ENCODE measurements at regions not wholly inside any gene's neighbourhood (a gene's known extent, or its start where the extent isn't known, plus 50 kb on each side); places are given as distances from the start of the nearest gene placed in this dataset.
A peak's percentile ranks its signal among the peaks of the same experiment; 100 is the strongest.

DNA sequence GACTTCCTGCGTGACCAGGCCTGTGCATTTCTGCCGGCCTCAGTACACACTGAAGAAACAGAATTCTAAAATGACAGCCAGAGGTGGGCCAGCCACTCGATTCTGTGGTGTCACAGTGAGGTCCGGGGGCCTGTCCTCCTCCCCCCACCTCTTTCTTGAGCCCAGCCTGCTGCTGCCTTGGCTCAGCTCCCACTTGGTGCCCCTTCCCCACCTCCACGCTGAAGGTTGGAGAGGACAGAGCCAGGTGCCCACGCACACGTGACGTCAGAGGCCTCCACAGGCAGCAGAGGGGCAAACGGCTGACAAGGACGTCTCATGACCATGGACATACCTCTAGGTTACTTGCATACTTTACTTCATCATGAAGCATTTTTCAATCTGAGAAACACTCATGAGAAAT, 78.0 kb upstream of the SHANK2 start:
- TF ChIP-seq, protein P1, sequence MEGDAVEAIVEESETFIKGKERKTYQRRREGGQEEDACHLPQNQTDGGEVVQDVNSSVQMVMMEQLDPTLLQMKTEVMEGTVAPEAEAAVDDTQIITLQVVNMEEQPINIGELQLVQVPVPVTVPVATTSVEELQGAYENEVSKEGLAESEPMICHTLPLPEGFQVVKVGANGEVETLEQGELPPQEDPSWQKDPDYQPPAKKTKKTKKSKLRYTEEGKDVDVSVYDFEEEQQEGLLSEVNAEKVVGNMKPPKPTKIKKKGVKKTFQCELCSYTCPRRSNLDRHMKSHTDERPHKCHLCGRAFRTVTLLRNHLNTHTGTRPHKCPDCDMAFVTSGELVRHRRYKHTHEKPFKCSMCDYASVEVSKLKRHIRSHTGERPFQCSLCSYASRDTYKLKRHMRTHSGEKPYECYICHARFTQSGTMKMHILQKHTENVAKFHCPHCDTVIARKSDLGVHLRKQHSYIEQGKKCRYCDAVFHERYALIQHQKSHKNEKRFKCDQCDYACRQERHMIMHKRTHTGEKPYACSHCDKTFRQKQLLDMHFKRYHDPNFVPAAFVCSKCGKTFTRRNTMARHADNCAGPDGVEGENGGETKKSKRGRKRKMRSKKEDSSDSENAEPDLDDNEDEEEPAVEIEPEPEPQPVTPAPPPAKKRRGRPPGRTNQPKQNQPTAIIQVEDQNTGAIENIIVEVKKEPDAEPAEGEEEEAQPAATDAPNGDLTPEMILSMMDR (IDR thresholded peaks at IDR 0.05) = no peak

DNA sequence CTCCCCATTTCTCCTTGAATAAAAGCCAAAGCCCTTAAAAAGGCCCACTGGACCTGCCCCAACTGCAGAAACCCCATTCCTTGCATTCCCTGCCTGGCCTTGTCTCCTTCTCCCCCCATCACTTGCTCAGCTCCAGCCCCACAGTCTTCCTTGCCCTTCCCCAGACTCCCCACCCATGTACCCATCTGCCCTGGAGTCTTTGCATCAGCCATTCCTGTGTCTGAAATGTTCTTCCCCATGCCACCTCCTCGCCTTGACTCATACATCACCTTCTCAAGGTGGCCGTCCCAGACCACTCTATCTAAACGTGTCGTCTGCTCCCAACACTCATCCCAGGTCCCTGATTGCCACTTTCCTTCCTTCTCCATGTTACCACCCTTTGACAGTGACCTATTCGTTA, 77.4 kb upstream of the SHANK2 start:
- TF ChIP-seq, protein P1 (IDR thresholded peaks at IDR 0.05) = no peak

DNA sequence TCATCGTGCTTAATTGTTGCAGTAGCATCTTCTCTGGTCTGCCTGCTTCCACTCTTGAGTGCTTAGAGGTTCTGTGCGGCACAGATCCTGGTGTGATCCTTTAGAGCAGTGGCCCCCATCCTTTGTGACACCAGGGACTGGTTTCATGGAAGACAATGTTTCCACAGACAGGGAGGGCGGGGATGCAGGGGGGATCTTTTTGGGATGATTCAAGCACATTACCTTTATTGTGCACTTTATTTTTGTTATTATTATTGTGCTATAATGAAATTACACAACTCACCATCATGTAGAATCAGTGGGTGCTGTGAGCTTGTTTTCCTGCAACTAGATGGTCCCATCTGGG, 76.8 kb upstream of the SHANK2 start:
- TF ChIP-seq, protein P1 (IDR thresholded peaks at IDR 0.05) = peak; percentile 8; the same call in 1 of the 2 replicates

DNA sequence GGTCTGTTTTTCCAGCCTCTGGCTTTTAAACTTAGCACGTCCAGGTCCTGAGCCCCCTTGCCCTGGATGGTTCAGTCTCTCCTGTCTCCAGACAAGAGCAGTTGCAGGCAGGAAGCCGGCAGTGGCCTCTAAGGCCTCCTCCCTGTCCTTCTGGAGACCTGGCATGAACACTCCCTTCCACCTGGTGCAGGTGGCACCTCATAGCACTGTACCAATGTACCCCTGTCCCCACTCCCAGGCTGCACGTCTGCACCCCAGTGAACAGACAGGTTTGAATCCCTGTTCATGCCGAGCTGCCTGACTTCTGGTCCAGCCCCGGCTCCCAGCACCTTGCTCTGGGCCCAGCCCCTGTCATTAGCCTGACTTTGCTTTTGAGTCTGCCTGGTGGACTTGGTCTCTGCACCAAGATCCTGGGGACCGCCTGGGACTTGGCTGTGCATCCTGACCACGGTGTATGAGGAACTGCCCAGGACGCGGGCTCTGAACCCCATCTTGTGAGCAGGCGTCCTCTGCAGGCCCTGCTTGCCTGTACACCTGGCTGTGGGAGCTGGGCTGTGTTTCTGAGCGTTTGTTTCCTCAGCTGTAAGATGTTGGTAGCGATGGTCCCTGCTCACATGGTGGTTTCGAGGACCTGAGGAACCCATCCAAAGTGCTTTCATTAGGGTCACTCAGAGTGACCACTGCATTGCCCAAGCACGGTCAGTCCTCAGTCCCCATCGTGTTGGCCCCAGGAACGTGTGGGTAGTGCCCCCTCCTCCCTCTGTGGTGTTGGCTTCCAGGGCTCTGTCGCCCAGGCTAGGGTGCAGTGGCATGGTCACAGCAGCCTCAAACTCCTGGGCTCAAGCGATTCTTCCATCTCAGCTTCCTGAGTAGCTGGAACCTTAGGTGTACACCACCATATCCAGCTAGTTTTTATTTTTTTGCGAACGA, 75.0 kb upstream of the SHANK2 start:
- TF ChIP-seq, protein P1 (IDR thresholded peaks at IDR 0.05) = no peak

DNA sequence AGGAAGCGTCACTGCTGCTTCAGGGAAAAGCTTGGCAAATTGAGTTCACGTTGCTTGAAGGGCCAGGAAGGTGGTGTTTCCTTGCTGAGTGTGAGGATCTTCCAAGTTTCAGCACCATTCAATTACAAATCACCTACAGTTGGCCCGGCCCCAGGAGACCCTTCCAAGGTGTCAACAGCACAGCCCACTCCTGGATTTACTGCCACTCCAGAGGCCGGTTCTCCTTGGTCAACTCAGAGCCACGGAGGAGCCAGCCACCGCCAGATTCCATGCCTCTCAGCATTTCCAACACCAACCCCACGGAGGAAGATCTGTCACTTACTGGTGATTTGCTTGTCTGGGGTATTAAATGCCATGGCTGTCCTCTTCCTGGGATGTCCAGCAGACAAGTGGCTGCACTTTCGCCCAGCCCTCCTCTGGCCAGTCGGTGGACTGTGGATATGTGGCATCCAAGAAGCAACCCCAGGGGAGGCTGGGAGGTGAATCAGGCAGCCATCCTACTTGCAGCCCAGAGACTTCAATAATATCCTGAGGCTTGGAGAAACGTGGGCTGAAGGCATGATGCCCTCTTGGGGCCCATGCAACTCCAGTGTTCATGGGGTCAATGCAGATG, 74.1 kb upstream of the SHANK2 start:
- TF ChIP-seq, protein P1 (IDR thresholded peaks at IDR 0.05) = no peak

DNA sequence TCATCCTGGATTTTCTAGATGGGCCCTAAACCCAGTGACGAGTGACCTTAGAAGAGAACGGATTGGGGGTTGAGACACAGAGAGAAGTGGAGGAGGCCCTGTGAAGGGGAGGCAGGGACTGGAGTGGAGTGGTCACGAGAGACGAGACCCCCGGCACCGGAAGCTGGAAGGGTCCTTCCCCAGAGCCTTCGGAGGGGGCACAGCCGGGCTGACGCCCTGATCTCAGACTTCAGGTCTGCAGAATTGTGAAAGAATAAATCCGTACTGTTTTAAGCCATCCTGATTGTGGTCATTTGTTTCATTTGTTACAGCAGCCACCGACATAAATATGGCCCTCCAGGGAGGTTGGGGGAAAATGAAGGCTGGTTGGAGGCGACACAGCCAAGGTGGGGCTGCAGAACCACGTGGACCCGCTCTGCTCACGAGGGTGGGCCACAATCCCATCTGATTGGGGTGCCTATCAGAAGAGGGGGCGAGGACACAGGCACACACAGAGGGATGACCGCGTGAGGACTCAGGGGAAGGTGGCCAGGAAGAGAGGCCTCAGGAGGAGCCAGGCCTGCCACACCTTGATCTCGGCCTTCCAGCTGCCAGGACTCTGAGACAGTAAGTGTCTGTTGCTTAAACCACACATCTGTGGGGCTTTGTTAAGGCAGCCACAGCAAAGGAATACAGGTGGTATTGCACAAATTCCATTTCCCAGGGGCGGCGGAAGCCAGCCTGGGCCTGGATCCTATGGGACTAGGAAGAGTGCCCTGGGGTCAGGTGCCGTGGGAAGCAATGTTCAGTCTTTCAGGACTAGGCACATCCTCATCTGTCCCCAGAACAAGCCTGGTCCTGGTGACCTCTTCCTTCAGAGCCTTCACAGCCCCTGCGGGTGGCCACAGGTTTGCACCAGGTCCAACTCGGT, 73.3 kb upstream of the SHANK2 start:
- TF ChIP-seq, protein P1 (IDR thresholded peaks at IDR 0.05) = no peak

DNA sequence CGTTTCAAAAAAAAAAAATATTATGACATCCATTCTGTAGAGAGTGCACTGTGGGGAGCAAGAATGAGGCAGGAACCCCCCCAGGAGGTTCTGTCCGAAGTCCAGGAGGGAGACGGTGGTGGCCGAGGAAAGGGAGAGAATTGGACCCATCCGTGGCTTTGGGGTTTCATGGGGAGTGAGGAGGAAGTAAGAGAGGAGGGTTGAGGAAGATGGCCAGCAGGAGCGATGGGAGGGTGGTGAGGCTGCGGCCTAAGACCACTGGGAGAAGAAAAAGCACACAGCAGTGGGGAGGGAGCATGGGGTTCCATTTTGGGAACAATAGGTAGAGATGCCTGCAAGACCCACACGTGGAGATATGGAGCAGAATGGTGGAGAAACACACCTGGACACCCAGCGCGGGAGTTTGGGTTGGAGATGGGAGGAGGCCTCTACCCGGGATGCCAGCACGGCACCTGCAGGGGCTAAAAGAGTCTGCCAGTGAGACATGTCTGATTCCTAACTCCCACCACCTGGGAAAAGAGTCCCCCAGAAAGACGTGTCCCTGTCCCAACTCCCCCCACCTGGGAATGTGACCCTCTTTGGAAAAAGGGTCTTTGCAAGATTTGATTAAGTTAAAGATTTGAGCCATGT, 72.5 kb upstream of the SHANK2 start:
- TF ChIP-seq, protein P1 (IDR thresholded peaks at IDR 0.05) = no peak
